OCI-LY3 (cell line): ENCODE measurements at regions not wholly inside any gene's neighbourhood (a gene's known extent, or its start where the extent isn't known, plus 50 kb on each side); places are given as distances from the start of the nearest gene placed in this dataset.

Experiments used
- CTCF ChIP-seq: fragments of 200-600, 300-600 bp; sonication (generic); IDR thresholded peaks from 2 replicates; pipeline ENCODE4 v1.5.1; 2014; ENCODE audit warnings: antibody characterized with exemption, low read length, low read depth
- EZH2phosphoT487 ChIP-seq: fragments of 200-600 bp; shearing (Covaris generic); IDR thresholded peaks from 2 replicates; pipeline ENCODE4 v1.6.1; 2018; ENCODE audit warnings: antibody characterized with exemption, mixed run types, low read depth

- TF ChIP-seq CTCF (no peak), EZH2phosphoT487 (no peak)
Measured at GRCh38 chr7:138276891-138277290, 183.2 kb upstream of the TRIM24 start.
